CD4-positive, alpha-beta T cell treated with Interleukin-6 at 100 ng/mL for 8 hours (primary cell): ENCODE measurements at regions not wholly inside any gene's neighbourhood (a gene's known extent, or its start where the extent isn't known, plus 50 kb on each side); places are given as distances from the start of the nearest gene placed in this dataset.
"Not testable (repeated sequence)": the region's sequence is repeated elsewhere in the genome, so short reads cannot be mapped to it uniquely, and the experiment has no call there.

ENCODE experiments used
- DNase-seq: peaks from one replicate; pipeline ENCODE4 v3.0.0-alpha.2; 2020; ENCODE audit warnings: mixed read lengths, low spot score

GRCh38 chr5:1652873-1653697 lies 129.3 kb upstream of the LPCAT1 start:
- no peak for DNase-seq

- DNase-seq: no peak
These were observed 128.5 kb upstream of the LPCAT1 start for GRCh38 chr5:1651971-1652872.

- no peak for DNase-seq
These were observed 127.5 kb upstream of the LPCAT1 start for GRCh38 chr5:1651250-1651649.

GRCh38 chr5:1649554-1649953 lies 125.8 kb upstream of the LPCAT1 start:
- no peak for DNase-seq

- no peak for DNase-seq
These were observed 125.0 kb upstream of the LPCAT1 start for GRCh38 chr5:1648806-1649205.

- DNase-seq: no peak
These were observed 123.8 kb upstream of the LPCAT1 start for GRCh38 chr5:1647580-1647979.

GRCh38 chr5:1644810-1645571 lies 121.2 kb upstream of the LPCAT1 start:
- DNase-seq: peak; percentile 73

GRCh38 chr5:1644393-1644809 lies 120.6 kb upstream of the LPCAT1 start:
- DNase-seq: not testable (repeated sequence)

GRCh38 chr5:1643651-1644392 lies 120.1 kb upstream of the LPCAT1 start:
- DNase-seq: no peak

GRCh38 chr5:1642621-1643061 lies 118.9 kb upstream of the LPCAT1 start:
- DNase-seq: no peak

GRCh38 chr5:1642221-1642620 lies 118.5 kb upstream of the LPCAT1 start:
- DNase-seq: no peak

GRCh38 chr5:1641560-1642166 lies 117.9 kb upstream of the LPCAT1 start:
- peak; percentile 79 for DNase-seq

GRCh38 chr5:1641041-1641440 lies 117.3 kb upstream of the LPCAT1 start:
- no peak for DNase-seq

GRCh38 chr5:1640421-1640881 lies 116.7 kb upstream of the LPCAT1 start:
- DNase-seq: no peak

GRCh38 chr5:1639757-1640156 lies 116.0 kb upstream of the LPCAT1 start:
- DNase-seq: no peak

GRCh38 chr5:1638658-1639400 lies 115.1 kb upstream of the LPCAT1 start:
- no peak for DNase-seq

GRCh38 chr5:1637639-1638481 lies 114.1 kb upstream of the LPCAT1 start:
- DNase-seq: no peak

GRCh38 chr5:1636981-1637638 lies 113.3 kb upstream of the LPCAT1 start:
- DNase-seq: no peak
